VCaP (cell line): ENCODE measurements at regions not wholly inside any gene's neighbourhood (a gene's known extent, or its start where the extent isn't known, plus 50 kb on each side); places are given as distances from the start of the nearest gene placed in this dataset.
A peak's percentile ranks its signal among the peaks of the same experiment; 100 is the strongest.

Experiments
- H3K27ac ChIP-seq: fragments of 450-650 bp; 2 replicates; pipeline ENCODE4 v1.5.1; 2017
- CTCF ChIP-seq: fragments of 450-650 bp; conservative IDR thresholded peaks from 2 replicates; pipeline ENCODE4 v1.5.1; 2017; ENCODE audit warnings: mild to moderate bottlenecking, moderate library complexity

GRCh38 chr20:11216451-11217314 is 542.9 kb upstream of the JAG1 start:
- no peak for TF ChIP-seq CTCF
- H3K27ac ChIP-seq, result peak overlapping the region; percentile 79

- H3K27ac ChIP-seq, result peak overlapping the region; percentile 79
- 0 out of 2 replicates have a peak, but pooled peaks have one; percentile 27 for TF ChIP-seq CTCF
Observed at GRCh38 chr20:11217326-11218172, 543.8 kb upstream of the JAG1 start.

GRCh38 chr20:11218173-11218680 is 544.4 kb upstream of the JAG1 start:
- H3K27ac ChIP-seq, result peak overlapping the region; percentile 79
- TF ChIP-seq CTCF, result no peak

- H3K27ac ChIP-seq, result peak overlapping the region; percentile 79; the same call in 1 of the 2 replicates
- no peak for TF ChIP-seq CTCF
Observed at GRCh38 chr20:11219192-11219591, 545.4 kb upstream of the JAG1 start.

- no peak overlapping the region for H3K27ac ChIP-seq
Observed at GRCh38 chr20:11221046-11221445, 547.2 kb upstream of the JAG1 start.

GRCh38 chr20:11222243-11222642 is 548.4 kb upstream of the JAG1 start:
- no peak for TF ChIP-seq CTCF
- no peak overlapping the region for H3K27ac ChIP-seq

More at GRCh38 chr20:11221046-11221445, 547.2 kb upstream of the JAG1 start:
- no peak for TF ChIP-seq CTCF

GRCh38 chr20:11227602-11228001 is 553.8 kb upstream of the JAG1 start:
- no peak for TF ChIP-seq CTCF
- no peak overlapping the region for H3K27ac ChIP-seq
